Effector CD8-positive, alpha-beta T cell (primary cell): ENCODE measurements at regions not wholly inside any gene's neighbourhood (a gene's known extent, or its start where the extent isn't known, plus 50 kb on each side); places are given as distances from the start of the nearest gene placed in this dataset.
A peak's percentile ranks its signal among the peaks of the same experiment; 100 is the strongest.
"Not testable (repeated sequence)": the region's sequence is repeated elsewhere in the genome, so short reads cannot be mapped to it uniquely, and the experiment has no call there.

ENCODE experiments used
- DNase-seq: peaks from one replicate; lab custom pipeline; 2025; lab: John Stamatoyannopoulos, UW

GRCh38 chr7:65744406-65744805, 128.5 kb upstream of the VKORC1L1 start:
- no peak for DNase-seq

- DNase-seq, result no peak
Observed at GRCh38 chr7:65746398-65746669, 126.5 kb upstream of the VKORC1L1 start.

GRCh38 chr7:65749039-65749438, 123.8 kb upstream of the VKORC1L1 start:
- DNase-seq, result no peak

GRCh38 chr7:65749518-65749917, 123.4 kb upstream of the VKORC1L1 start:
- DNase-seq, result no peak

GRCh38 chr7:65750511-65751344, 122.1 kb upstream of the VKORC1L1 start:
- DNase-seq, result peak; percentile 78

GRCh38 chr7:65754070-65754469, 118.8 kb upstream of the VKORC1L1 start:
- not testable (repeated sequence) for DNase-seq

- not testable (repeated sequence) for DNase-seq
Observed at GRCh38 chr7:65758991-65759390, 113.9 kb upstream of the VKORC1L1 start.

GRCh38 chr7:65762712-65763111, 110.2 kb upstream of the VKORC1L1 start:
- not testable (repeated sequence) for DNase-seq

GRCh38 chr7:65763114-65763513, 109.8 kb upstream of the VKORC1L1 start:
- DNase-seq, result not testable (repeated sequence)

GRCh38 chr7:65770473-65771225, 102.2 kb upstream of the VKORC1L1 start:
- DNase-seq, result peak; percentile 93

- DNase-seq, result not testable (repeated sequence)
Observed at GRCh38 chr7:65771226-65771569, 101.7 kb upstream of the VKORC1L1 start.

GRCh38 chr7:65776677-65777076, 96.2 kb upstream of the VKORC1L1 start:
- not testable (repeated sequence) for DNase-seq

GRCh38 chr7:65789943-65790342, 82.9 kb upstream of the VKORC1L1 start:
- DNase-seq, result not testable (repeated sequence)

GRCh38 chr7:65791788-65792187, 81.1 kb upstream of the VKORC1L1 start:
- not testable (repeated sequence) for DNase-seq

GRCh38 chr7:65792726-65793125, 80.1 kb upstream of the VKORC1L1 start:
- DNase-seq, result not testable (repeated sequence)

- DNase-seq, result not testable (repeated sequence)
Observed at GRCh38 chr7:65794671-65795391, 78.0 kb upstream of the VKORC1L1 start.

GRCh38 chr7:65795392-65795716, 77.5 kb upstream of the VKORC1L1 start:
- not testable (repeated sequence) for DNase-seq

- DNase-seq, result no peak
Observed at GRCh38 chr7:65796205-65796604, 76.7 kb upstream of the VKORC1L1 start.

- DNase-seq, result not testable (repeated sequence)
Observed at GRCh38 chr7:65797086-65797485, 75.8 kb upstream of the VKORC1L1 start.

GRCh38 chr7:65797566-65797965, 75.3 kb upstream of the VKORC1L1 start:
- not testable (repeated sequence) for DNase-seq

GRCh38 chr7:65798111-65799075, 74.5 kb upstream of the VKORC1L1 start:
- no peak for DNase-seq

GRCh38 chr7:65800191-65800590, 72.7 kb upstream of the VKORC1L1 start:
- DNase-seq, result not testable (repeated sequence)
